ENCODE measurements at regions not wholly inside any gene's neighbourhood (a gene's known extent, or its start where the extent isn't known, plus 50 kb on each side); places are given as distances from the start of the nearest gene placed in this dataset.
"Not testable (repeated sequence)": the region's sequence is repeated elsewhere in the genome, so short reads cannot be mapped to it uniquely, and the experiment has no call there.

DNA sequence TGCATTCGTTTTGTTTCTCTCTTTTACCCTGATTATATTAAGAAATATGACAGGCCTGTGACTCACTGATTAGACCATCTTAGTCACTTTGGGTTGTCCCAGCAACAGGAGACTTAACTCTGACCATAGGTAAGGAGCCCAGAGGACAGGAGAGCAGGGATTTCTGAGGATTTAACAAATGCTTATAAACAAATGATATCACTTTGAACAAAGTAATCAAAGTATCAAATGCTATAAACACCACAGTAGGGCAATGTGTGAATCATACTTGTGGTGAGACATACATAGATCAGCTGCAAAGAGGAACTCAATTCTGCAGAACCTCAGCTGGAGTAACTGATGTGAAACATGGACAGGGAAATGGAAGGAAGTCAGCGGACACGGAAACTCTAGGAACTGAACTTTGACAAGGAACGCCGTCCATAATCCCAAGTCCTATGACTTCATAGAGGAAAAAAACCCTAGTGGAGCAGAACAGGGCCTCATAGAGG is 190.6 kb upstream of the MSX2 start:
- no peak for DNase-seq (ENCODE audit: low read depth in 1 of 2, low spot score in 1 of 2)

- no peak for DNase-seq (ENCODE audit: low read depth in 1 of 2, low spot score in 1 of 2)
Measured at GRCh38 chr5:174535669-174536068, 188.7 kb upstream of the MSX2 start.

DNA sequence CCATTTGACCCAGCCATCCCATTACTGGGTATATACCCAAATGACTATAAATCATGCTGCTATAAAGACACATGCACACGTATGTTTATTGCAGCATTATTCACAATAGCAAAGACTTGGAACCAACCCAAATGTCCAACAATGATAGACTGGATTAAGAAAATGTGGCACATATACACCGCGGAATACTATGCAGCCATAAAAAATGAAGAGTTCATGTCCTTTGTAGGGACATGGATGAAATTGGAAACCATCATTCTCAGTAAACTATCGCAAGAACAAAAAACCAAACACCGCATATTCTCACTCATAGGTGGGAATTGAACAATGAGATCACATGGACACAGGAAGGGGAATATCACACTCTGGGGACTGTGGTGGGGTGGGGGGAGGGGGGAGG is 184.6 kb upstream of the MSX2 start:
- DNase-seq (ENCODE audit: low read depth in 1 of 2, low spot score in 1 of 2): not testable (repeated sequence)

DNA sequence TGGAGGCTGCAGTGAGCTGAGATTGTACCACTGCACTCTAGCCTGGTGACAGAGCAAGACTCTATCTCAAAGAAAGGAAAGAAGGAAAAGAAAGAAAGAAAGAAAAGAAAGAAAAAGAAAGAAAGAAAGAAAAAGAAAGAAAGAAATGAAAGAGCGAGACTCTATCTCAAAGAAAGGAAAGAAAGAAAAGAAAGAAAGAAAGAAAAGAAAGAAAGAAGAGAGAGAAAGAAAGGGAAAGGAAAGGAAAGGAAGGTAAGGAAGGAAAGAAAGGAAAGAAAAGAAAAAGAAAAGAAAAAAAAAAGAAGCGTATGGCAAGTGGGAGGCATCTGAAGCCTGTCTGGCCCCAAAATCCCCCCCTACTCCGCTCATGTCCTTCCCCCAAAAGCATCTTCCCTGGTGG is 182.3 kb upstream of the MSX2 start:
- no peak for DNase-seq (ENCODE audit: low read depth in 1 of 2, low spot score in 1 of 2)

GRCh38 chr5:174542471-174542870 is 181.9 kb upstream of the MSX2 start:
- DNase-seq (ENCODE audit: low read depth in 1 of 2, low spot score in 1 of 2): no peak

DNA sequence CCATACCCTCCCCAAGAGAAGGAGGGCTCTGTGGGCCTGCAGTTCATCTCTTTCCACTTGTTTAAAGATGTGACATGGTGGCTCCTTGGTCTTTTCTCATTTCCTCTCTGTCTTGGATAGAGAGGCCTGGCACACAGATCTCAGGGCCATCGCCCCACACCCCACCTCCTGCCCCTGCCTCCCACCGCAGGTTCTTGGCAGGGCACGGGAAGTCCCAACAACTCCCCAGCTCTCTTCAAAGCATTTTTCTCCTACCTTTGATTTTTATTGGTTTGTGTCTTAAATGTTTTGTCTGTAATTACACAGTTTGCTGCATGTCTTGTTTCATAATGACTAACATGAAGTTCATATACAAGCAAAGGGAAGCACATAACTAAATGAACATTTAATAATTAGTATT is 178.5 kb upstream of the MSX2 start:
- no peak for DNase-seq (ENCODE audit: low read depth in 1 of 2, low spot score in 1 of 2)

- DNase-seq (ENCODE audit: low read depth in 1 of 2, low spot score in 1 of 2): no peak
Measured at GRCh38 chr5:174547814-174548213, 176.6 kb upstream of the MSX2 start.

GRCh38 chr5:174549254-174549653 is 175.1 kb upstream of the MSX2 start:
- DNase-seq (ENCODE audit: low read depth in 1 of 2, low spot score in 1 of 2): no peak

- no peak for DNase-seq (ENCODE audit: low read depth in 1 of 2, low spot score in 1 of 2)
Measured at GRCh38 chr5:174550026-174550425, 174.4 kb upstream of the MSX2 start.

GRCh38 chr5:174552428-174552827 is 172.0 kb upstream of the MSX2 start:
- no peak for DNase-seq (ENCODE audit: low read depth in 1 of 2, low spot score in 1 of 2)

- no peak for DNase-seq (ENCODE audit: low read depth in 1 of 2, low spot score in 1 of 2)
Measured at GRCh38 chr5:174553556-174553955, 170.8 kb upstream of the MSX2 start.

- DNase-seq (ENCODE audit: low read depth in 1 of 2, low spot score in 1 of 2): no peak
Measured at GRCh38 chr5:174555726-174556125, 168.7 kb upstream of the MSX2 start.

- DNase-seq (ENCODE audit: low read depth in 1 of 2, low spot score in 1 of 2): no peak
Measured at GRCh38 chr5:174556756-174557155, 167.6 kb upstream of the MSX2 start.

- no peak for DNase-seq (ENCODE audit: low read depth in 1 of 2, low spot score in 1 of 2)
Measured at GRCh38 chr5:174558190-174558589, 166.2 kb upstream of the MSX2 start.

- no peak for DNase-seq (ENCODE audit: low read depth in 1 of 2, low spot score in 1 of 2)
Measured at GRCh38 chr5:174559141-174559540, 165.2 kb upstream of the MSX2 start.

DNA sequence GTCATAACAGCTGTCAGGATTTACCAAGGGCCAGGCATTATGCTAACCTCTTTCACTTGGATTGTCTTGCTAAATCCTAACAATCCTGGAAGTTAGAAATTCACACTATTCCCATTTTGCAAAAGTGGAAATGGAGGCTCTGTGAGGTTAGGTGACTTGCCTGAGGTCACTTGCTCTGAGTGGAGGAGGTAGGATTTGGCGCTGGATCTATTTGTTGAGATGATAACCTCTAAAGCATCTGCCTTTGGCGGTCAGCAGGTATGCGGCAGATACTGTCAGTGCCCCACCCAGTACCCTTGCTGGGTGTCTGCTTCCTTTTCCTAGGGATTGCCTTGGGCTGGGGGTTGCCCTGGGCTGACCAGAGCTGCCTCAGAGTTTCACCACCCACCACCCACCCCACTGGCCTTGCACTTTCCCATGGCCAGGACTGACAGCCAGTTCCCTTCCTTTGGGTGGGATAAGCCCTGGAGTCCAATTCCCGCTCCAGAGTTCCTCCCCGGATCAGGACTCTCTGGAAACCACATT is 164.8 kb upstream of the MSX2 start:
- DNase-seq (ENCODE audit: low read depth in 1 of 2, low spot score in 1 of 2): no peak

- no peak for DNase-seq (ENCODE audit: low read depth in 1 of 2, low spot score in 1 of 2)
Measured at GRCh38 chr5:174560861-174561260, 163.5 kb upstream of the MSX2 start.

DNA sequence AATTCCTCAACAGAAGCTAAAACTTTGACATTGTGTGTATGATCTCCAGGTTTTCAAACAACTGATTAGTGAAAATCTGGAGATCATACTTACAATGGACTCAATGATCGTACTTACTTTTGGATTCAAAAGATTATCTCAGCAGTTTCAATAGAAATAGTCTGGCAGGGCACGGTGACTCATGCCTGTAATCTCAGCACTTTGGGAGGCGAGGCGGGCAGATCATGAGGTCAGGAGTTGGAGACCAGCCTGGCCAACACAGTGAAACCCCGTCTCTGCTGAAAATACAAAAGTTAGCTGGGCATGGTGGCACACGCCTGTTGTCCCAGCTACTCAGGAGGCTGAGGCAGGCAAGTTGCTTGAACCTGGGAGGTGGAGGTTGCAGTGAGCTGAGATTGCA is 161.3 kb upstream of the MSX2 start:
- DNase-seq (ENCODE audit: low read depth in 1 of 2, low spot score in 1 of 2): not testable (repeated sequence)

DNA sequence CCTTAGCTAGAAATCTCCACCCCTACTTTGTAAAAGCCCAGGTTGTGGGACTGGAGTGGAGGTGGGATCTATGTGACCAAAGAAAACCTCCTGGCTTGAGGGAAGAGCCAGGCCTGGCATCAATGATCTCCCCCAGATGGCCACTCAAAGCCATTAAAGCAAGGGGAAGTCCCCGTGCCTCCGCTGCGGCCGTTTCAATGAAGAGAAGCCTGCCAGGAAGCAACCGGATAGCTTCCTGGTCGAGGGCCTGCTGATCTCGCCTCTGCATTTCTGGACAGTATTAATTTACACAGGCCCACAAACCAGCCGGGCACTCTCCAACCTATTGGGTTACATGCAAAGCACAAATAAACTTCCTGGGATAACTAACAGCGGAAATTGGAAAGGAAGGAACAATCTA is 160.5 kb upstream of the MSX2 start:
- DNase-seq (ENCODE audit: low read depth in 1 of 2, low spot score in 1 of 2): no peak

DNA sequence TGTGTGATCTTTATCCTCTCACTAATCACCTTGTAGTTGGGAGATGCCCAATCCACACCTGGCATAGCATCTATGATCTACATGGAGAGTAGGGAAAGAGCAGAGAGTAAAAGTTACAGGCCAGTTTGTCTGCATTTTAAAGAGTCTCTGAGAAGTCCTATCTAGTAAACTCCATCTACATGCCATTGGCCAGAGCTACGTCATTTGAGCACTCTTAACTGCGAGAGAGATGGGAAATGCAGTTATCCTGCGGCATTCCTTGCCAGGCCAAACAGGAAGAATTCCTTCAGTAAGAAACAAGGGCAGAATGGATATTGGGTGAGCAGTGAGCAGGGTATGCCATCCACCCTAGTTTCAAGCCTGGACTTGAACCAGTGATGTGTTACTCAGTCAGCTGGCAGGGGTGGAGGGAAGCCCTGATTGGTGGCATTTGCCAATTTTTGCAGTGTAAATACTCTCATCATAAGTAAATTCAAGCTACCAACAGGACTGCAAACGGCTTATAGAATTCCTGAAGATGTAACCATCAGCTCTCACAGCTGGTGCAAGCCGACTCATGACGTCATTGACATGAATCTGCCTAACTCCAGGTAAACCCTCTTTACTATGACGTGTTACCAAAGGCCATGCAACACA is 156.8 kb upstream of the MSX2 start:
- DNase-seq (ENCODE audit: low read depth in 1 of 2, low spot score in 1 of 2): no peak

DNA sequence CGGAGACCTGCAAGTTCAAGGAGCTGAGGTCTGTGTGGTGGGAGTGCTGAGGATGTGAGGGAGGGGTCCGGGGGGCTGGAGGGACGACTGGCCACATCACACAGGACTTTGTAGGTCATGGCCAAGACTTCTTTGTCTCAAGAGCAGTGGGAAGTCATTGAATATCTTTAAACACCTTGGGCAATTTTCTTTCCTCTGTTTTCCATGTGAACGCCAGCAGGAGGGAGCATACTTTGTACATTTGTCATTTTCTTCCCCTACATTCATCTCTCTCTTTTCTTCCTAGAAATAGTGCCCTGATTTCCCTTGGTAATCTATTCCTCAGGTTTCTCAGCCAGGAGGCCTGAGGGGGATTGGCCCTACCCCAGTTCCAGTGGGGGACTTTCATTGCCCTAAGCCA is 153.7 kb upstream of the MSX2 start:
- DNase-seq (ENCODE audit: low read depth in 1 of 2, low spot score in 1 of 2): no peak

DNA sequence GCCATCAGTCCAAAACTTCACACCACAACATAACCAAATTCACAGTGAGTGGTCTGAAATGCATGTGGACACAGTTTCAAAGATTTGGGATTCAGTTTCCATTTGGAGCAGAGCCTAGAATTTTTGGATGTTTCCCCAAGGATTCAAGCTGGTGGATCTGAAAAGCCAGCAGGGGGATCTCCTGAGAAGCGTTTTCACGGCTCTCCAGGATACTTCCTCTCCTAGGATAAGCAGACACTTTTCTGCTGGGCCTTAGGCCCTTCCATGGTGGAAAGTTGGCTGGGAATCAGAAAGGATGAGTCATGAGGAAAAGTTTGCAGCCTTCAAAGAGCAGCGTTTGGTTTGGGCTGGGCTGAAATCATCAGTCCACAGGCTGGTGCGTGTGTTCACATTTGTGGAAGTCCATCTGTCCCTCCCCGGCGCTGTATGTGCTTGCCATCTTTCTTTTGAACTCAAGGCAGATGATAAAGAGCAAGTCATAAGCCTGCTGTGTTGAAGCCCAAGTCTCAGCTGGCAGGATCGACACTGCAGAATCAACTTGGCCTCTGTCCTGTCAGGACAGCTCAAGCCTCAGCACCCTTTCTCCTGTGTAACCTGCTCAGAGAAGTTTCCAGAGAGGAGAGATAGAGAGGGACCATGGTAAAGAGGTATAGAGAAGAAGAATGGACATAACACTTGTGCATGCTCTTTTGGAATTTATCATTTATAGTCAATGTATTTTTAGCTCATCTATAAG is 152.6 kb upstream of the MSX2 start:
- DNase-seq (ENCODE audit: low read depth in 1 of 2, low spot score in 1 of 2): no peak

GRCh38 chr5:174572591-174572990 is 151.8 kb upstream of the MSX2 start:
- DNase-seq (ENCODE audit: low read depth in 1 of 2, low spot score in 1 of 2): no peak

Data from stimulated activated CD4-positive, alpha-beta T cell treated with anti-CD3 and anti-CD28 coated beads, Interleukin-15, amount 100 ng/mL, for 1 hour (primary cell).